ENCODE measurements at regions not wholly inside any gene's neighbourhood (a gene's known extent, or its start where the extent isn't known, plus 50 kb on each side); places are given as distances from the start of the nearest gene placed in this dataset.
"Not testable (repeated sequence)": the region's sequence is repeated elsewhere in the genome, so short reads cannot be mapped to it uniquely, and the experiment has no call there.

GRCh38 chr6:73984571-73985210 is 288.7 kb downstream of the CD109 start:
- Histone ChIP-seq H3K4me1 (no peaks in the 10 kb centered on the region), H3K4me3 (no peak overlapping the region), H3K9ac (no peak overlapping the region), H4K20me1 (no peaks in the 10 kb centered on the region), H3K4me2 (no peak overlapping the region), H3K27ac (no peak overlapping the region), H3K36me3 (no peaks in the 10 kb centered on the region), H3K9me3 (no peaks in the 10 kb centered on the region), H3K27me3 (no peaks in the 10 kb centered on the region)
- TF ChIP-seq Cebpa-rat (IDR thresholded peaks at IDR 0.05) = no peak

DNA sequence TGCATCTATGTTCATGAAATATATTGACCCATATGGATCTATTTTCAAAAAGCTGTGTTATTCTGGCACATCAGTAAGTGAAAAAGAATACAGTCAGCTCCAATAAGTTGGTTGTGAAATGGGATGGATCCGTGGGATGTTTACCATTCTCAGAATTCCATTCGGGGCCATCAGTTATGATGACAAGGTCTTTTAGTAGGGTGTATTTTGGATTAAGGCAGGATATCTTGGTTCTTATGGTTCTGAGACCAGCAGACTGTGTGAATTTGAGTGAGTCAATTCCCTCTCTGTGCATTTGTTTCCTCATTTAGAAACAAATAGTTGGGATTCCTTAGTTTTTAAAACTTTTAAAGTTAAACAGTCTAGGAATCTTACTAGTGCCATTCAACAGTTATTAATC is 287.4 kb downstream of the CD109 start:
- no peak overlapping the region for H3K4me3 ChIP-seq
- H4K20me1 ChIP-seq = no peaks in the 10 kb centered on the region
- TF ChIP-seq Cebpa-rat (IDR thresholded peaks at IDR 0.05) = no peak
- H3K9me3 ChIP-seq = no peaks in the 10 kb centered on the region
- H3K27me3 ChIP-seq = no peaks in the 10 kb centered on the region
- no peaks in the 10 kb centered on the region for H3K36me3 ChIP-seq
- no peaks in the 10 kb centered on the region for H3K4me1 ChIP-seq
- H3K27ac ChIP-seq = no peak overlapping the region
- H3K4me2 ChIP-seq = no peak overlapping the region
- H3K9ac ChIP-seq = no peak overlapping the region

DNA sequence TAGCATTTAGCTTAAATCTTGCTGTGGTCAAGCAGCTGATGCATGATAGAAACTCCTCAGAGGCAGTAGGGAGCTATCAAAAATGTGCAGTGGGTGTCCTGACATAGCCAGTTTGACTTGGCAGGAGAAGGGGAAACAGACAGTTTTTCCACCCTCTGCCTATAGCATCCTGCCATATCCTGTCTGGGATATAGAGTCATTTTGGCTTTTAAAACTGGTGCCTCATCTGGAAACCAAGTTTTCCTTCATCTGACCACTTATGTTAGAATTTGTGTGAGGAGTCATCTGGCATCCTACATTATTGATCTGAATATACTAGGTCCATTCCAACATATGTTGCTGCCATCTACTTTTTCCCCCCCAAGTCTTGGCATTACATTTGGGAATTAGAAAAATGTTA is 284.1 kb downstream of the CD109 start:
- Histone ChIP-seq H3K36me3 (no peaks in the 10 kb centered on the region), H3K4me1 (no peaks in the 10 kb centered on the region), H3K27ac (no peak overlapping the region), H3K4me3 (no peak overlapping the region), H3K4me2 (no peak overlapping the region), H4K20me1 (no peaks in the 10 kb centered on the region), H3K9ac (no peak overlapping the region), H3K9me3 (peaks cover 6% of the 10 kb centered on the region), H3K27me3 (no peaks in the 10 kb centered on the region)
- TF ChIP-seq Cebpa-rat (IDR thresholded peaks at IDR 0.05) = no peak

- no peak for TF ChIP-seq Cebpa-rat (IDR thresholded peaks at IDR 0.05)
- Histone ChIP-seq H3K9ac (no peak overlapping the region), H3K4me2 (no peak overlapping the region), H3K4me3 (no peak overlapping the region), H3K36me3 (no peaks in the 10 kb centered on the region), H4K20me1 (no peaks in the 10 kb centered on the region), H3K9me3 (peaks cover 6% of the 10 kb centered on the region), H3K27me3 (no peaks in the 10 kb centered on the region), H3K27ac (no peak overlapping the region), H3K4me1 (no peaks in the 10 kb centered on the region)
Observed at GRCh38 chr6:73978330-73978729, 282.3 kb downstream of the CD109 start.

DNA sequence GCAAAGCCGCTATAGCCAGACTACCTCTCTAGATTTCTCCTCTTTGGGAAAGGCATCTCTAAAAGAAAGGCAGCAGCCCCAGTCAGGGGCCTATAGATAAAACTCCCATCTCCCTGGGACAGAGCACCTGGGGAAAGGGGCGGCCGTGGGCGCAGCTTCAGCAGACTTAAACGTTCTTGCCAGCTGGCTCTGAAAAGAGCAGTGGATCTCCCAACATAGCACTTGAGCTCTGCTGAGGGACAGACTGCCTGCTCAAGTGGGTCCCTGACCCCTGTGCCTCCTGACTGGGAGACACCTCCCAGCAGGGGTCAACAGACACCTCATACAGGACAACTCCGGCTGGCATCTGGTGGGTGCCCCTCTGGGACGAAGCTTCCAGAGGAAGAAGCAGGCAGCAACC is 276.5 kb downstream of the CD109 start:
- H3K4me2 ChIP-seq, H3K27ac ChIP-seq, H3K4me1 ChIP-seq, H3K9me3 ChIP-seq, H4K20me1 ChIP-seq, H3K36me3 ChIP-seq, H3K4me3 ChIP-seq, H3K9ac ChIP-seq, H3K27me3 ChIP-seq: not testable (repeated sequence)

DNA sequence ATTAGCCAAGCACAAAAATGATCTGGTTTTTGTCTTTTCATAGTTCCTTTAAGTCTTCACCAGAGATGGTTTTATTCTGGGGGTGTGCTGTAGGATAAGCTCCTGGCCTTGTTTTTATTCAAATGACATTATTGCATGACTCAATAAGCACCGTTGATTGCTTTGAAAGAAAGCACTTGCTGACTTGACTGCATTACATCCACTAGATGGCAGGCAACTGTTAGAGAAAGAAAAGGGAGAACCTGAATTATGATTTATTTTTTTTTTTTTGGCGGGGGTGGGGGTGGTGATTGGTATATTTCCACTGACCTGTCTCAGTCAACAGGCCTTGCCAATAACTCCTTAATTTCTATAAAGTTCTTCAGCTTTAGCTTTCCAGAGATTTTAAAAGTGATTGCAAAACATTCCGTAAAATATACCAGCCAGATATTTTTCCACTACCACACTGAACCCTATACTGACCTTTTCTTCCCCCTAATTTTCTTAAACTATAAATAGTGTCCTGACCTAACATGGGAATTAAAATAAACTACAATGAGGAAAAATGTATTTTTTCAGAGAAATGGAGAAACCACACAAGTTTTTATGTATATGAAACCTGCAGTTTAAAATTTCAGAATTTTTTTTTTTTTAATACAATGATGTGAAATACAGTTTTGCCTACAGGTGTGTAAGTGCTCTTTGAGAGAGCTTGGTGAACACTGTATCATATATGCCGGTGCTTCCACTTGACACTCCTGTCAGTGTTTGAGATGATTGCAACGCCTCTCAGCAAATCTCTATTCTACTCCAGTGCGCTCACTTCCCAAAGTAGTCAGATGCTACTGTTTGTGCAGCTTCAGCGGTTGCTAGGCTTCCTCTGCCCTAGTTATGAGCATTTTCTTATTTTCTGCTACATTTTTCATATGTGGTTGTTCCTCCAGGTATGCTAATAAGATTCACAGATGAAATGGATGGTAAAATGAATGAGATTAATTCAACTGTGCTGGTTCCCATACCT is 274.3 kb downstream of the CD109 start:
- H3K27ac ChIP-seq = no peak overlapping the region
- no peaks in the 10 kb centered on the region for H4K20me1 ChIP-seq
- H3K27me3 ChIP-seq = no peaks in the 10 kb centered on the region
- H3K4me1 ChIP-seq = no peaks in the 10 kb centered on the region
- H3K4me2 ChIP-seq = no peak overlapping the region
- no peaks in the 10 kb centered on the region for H3K36me3 ChIP-seq
- H3K9me3 ChIP-seq = no peaks in the 10 kb centered on the region
- no peak overlapping the region for H3K9ac ChIP-seq
- H3K4me3 ChIP-seq = no peak overlapping the region
- no peak for TF ChIP-seq Cebpa-rat (IDR thresholded peaks at IDR 0.05)

GRCh38 chr6:73968221-73968757 is 272.3 kb downstream of the CD109 start:
- H3K4me1 ChIP-seq = no peaks in the 10 kb centered on the region
- no peaks in the 10 kb centered on the region for H4K20me1 ChIP-seq
- no peak overlapping the region for H3K4me2 ChIP-seq
- no peak for TF ChIP-seq Cebpa-rat (IDR thresholded peaks at IDR 0.05)
- no peaks in the 10 kb centered on the region for H3K27me3 ChIP-seq
- H3K9me3 ChIP-seq = no peaks in the 10 kb centered on the region
- no peak overlapping the region for H3K27ac ChIP-seq
- no peaks in the 10 kb centered on the region for H3K36me3 ChIP-seq
- no peak overlapping the region for H3K9ac ChIP-seq
- H3K4me3 ChIP-seq = no peak overlapping the region

DNA sequence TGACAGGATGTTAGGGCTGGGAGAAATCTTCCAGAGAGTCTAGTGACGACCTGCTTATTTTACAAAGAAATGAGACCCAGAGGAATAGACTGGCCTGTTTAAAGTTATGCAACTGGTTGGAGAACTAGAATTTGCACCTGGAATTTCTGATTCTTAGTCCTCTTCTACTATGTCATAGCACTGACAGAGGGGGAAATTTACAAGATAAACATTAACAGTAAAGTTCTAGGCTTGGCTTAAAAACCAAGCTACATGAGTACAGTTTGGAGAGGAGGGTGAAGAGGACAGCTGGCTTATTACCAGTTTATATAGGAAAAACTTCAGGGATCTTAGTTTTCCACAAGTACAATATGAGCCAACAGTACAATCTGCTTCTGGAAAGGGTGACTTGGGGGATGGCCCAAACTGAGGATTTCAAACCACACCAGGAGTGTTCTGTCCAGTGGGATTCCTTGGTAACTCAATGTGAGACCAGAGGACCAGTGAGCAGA is 269.6 kb downstream of the CD109 start:
- H3K9ac ChIP-seq = no peak overlapping the region
- TF ChIP-seq Cebpa-rat (IDR thresholded peaks at IDR 0.05) = no peak

GRCh38 chr6:73964241-73964854 is 268.3 kb downstream of the CD109 start:
- Histone ChIP-seq H3K9me3 (no peaks in the 10 kb centered on the region), H3K27me3 (no peaks in the 10 kb centered on the region), H3K4me1 (no peaks in the 10 kb centered on the region), H3K4me3 (no peak overlapping the region), H3K27ac (no peak overlapping the region), H3K9ac (no peak overlapping the region), H4K20me1 (no peaks in the 10 kb centered on the region), H3K36me3 (no peaks in the 10 kb centered on the region), H3K4me2 (no peak overlapping the region)
- TF ChIP-seq Cebpa-rat (IDR thresholded peaks at IDR 0.05) = no peak

More for the DNA sequence above, 269.6 kb downstream of the CD109 start:
- Histone ChIP-seq H3K27me3 (no peaks in the 10 kb centered on the region), H3K27ac (no peak overlapping the region), H3K9me3 (no peaks in the 10 kb centered on the region), H3K4me2 (no peak overlapping the region), H3K36me3 (no peaks in the 10 kb centered on the region), H3K4me3 (no peak overlapping the region), H3K4me1 (no peaks in the 10 kb centered on the region), H4K20me1 (no peaks in the 10 kb centered on the region)

Measured in BLaER1 (cell line).